ENCODE measurements at regions not wholly inside any gene's neighbourhood (a gene's known extent, or its start where the extent isn't known, plus 50 kb on each side); places are given as distances from the start of the nearest gene placed in this dataset.

DNA sequence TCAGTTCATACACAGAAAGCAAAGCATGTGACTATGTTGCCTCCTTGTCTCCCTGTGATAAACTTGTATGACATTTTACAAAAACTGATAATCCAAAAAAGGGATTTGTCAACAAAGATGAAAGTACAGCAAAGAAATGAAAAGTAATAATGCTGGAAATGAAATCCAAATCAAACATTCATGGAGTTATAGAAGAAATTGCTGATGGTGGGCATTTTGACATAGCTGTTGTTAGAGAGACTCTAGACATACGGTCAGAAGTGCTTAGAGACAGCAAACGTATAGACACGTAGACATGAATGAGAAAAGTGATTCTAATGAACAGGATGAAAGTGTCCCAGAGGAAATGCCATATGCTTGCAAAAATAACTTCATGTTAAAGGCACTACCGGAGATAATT is 186.9 kb upstream of the RGMB start:
- no peak for DNase-seq

DNA sequence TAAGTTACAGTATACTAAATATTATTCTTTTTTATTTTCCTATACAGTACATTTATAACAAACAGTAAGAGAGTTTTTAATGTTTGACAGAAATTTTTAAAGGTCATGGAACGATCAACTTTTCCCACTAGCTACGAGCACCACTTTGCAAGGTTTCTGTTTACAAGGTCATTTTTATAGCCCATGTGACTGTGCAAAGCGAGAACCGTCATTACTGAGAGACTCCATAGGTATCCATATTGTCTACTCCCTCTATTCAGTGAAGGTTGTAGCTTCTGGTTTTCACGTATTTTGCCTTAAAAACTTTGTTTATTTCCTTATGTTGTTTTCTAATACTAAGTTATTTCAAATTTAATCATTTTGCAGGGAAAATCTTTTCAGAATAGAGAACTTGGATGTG is 186.3 kb upstream of the RGMB start:
- no peak for DNase-seq

DNA sequence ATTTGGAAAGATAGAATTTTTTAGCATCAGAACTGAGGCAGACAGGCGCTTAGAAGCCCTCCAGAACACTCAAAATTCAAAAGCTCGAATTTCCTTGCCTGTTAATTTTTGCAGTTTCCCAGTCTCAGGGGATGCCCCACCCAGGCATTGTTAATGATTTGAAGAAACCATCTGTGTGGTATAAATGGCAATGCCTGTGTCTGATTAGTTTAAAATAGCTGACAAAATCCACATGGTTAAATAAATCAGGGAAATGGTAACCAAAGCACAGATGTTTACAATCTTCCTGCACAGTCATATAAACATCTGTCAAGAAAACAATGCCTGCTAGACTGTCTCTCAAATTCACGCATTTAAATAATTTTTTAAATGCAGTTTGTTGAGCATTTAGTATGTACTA is 185.2 kb upstream of the RGMB start:
- no peak for DNase-seq

DNA sequence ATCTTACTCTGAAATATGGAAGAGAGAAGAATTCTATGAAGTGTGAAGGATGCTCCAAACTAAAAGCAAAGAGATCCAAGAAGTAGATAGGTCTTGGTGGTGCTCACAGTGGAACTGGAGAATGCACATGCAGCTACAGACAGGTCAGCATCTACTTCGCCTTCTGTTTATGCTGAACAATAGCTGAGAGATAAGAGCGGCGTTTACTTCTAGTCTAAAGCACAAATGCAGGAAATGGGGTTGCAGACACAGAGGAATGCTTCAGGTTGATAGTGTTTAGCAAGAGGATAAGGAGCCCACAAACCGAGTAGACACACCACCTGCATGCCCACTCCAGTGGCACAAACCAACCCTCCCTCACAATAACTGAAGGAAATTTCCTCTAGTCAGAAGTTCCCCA is 180.0 kb upstream of the RGMB start:
- no peak for DNase-seq

DNA sequence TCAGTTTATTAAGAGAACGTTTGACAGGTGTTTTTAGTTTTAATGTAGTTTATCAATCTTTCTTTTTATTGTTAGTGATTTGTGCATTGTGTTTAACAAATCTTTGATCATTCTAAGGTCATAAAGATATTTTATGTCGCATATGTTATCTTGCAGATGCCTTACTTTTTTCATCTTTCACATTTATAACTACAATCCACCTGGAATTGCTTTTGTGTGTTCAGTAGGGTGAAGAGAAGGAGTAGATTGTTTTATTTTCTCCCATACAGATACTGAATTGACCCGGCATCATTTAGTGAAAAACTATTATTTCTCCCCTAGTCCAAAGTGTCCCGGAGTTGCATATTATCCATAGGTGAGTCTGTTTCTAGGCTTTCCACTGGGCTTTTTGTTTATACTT is 179.4 kb upstream of the RGMB start:
- no peak for DNase-seq

DNA sequence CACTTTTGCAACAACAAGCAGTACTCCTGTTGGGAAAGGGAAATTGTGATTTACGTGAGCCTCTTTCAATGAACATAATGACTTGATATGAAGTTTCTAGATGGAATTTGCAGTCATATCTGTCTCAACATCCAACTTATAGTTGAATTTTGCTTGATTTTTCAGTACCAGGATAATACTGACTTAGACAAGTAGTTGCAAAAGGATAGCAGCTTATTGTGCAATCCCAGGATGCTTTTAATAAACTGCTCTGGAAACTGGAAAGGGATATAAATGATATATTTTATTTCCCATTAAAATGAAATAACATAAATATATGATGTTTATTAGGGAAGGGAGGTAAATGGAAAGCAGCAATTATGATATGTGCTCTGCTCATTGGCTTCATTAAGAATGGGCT is 174.4 kb upstream of the RGMB start:
- DNase-seq: no peak

DNA sequence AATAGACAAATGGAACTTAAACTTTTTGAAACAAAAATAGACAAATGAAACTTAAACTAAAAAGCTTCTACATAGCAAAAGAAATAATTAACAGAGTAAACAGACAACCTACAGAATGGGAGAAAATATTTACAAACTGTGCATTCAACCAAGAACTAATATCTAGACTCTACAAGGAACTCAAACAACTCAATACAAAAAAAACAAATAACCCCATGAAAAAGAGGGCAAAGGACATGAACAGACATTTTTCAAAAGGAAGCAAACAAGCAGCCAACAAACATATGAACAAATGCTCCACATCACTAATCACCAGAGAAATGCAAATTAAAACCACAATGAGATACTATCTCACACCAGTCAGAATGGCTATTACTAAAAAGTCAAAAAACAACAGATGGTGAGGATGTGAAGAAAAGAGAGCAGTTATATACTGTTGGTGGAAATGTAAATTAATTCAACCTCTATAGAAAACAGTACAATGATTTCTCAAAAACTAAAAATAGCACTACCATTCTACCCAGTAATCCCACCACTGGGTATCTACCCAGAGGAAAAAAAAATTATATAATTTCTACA is 170.8 kb upstream of the RGMB start:
- DNase-seq: no peak

GRCh38 chr5:98603456-98603855 is 170.0 kb upstream of the RGMB start:
- DNase-seq: no peak

- DNase-seq: no peak
Observed at GRCh38 chr5:98604301-98604700, 169.2 kb upstream of the RGMB start.

- no peak for DNase-seq
Observed at GRCh38 chr5:98604721-98605425, 168.6 kb upstream of the RGMB start.

DNA sequence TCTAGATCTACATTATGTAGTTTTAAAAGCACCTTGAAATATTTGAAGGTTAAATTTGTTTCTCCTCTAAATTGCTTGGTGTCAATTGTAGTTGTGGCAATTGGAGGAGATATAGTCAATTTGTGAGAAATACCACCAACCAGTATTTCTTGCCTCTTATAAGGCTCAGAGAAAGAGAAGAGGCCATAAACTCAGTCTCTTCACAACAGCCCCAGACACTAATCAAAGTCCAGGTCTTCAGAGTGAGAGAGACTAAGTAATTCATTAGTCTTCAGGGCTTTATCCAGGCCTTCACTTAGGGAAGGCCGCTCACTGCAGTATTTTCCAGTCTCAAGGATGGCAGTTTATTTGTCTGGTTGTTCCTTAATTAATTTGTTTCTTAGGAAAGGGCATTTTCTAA is 168.0 kb upstream of the RGMB start:
- no peak for DNase-seq

DNA sequence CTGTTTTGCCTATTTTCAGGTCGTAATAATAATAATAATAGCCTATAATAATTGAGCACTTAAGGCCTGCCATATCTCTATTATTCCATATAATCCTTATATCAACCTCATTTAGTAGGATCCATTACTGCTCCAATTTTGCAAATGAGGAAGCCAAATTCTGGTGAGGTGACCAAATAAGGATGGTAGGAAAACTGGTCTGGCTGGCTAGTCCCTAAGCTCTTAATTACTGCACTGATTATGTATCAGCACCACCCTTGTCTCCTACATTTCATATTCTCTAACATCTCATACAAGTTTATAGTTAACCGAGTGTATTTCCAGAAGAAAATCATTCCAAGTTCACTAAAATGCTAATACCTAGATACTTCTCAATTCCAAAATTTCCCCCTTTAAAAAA is 166.5 kb upstream of the RGMB start:
- no peak for DNase-seq

DNA sequence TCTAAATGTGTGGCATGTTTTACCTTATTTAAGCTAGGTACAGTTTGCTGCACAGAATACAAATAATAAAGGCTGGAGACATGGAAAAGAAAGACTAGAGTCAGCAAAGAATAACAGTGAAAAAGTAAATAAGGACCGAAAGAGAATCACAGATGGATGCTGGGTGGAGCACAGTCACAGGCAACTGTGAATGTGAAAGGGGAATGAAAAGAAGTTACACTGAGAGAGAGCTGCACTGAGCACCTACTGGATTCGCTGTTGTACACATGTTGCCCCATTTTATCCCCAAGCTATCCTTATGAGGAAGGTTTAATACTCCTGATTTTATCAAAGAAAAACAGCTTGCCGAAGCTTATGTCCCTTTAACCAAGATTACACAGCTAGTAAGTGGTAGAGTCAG is 165.4 kb upstream of the RGMB start:
- DNase-seq: no peak

- no peak for DNase-seq
Observed at GRCh38 chr5:98614341-98614740, 159.1 kb upstream of the RGMB start.

DNA sequence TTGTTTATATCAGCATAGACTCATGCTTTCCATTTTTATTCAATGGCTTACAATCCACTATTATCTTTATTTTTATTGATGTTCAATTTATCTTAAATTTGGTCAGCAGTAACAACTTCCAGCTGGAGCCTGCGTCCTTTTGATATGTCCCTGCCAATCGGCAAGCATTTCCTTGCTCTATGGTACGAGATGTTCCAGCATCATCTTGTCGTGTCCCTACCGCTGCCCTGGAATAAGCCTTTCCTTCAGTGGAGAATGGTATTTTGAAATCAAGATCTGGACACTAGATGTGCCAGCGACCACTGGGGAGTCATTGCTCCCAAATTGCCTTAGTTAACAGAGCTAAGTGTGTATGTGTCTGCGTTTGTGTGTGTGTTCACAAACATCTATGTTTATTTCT is 151.6 kb upstream of the RGMB start:
- no peak for DNase-seq

DNA sequence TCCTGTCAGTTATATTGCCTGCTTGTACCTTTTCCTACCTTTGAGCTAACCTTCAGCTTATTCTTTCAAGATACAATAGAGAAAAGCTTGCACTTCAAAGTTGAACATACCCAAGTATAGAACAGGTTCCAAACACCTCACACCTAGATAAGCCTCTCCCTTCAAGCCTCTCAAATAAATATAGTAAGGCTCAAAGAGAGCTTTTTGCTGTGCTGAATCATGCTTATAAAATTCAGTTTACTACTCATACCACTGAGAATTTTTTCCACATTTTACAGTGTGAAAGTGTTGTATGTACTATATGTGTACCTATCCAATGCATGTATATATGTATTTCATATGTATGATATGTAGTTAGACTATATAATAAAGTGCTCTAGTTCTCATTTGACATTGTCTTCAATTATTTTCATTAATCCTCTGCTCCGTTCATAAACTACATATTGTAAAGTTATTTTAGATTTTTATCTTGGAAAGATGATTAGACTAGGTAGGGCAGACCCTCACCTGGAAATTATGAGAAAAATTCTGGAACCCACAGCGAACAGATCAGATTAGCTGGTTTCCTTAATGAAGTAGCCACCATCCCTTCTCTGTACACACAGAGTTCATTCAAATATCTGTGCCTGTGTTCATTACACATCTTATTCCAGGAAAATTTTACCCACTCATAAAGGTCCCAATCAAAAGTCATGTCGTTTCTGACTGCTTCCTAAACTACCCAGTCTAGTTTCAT is 149.2 kb upstream of the RGMB start:
- DNase-seq: no peak

DNA sequence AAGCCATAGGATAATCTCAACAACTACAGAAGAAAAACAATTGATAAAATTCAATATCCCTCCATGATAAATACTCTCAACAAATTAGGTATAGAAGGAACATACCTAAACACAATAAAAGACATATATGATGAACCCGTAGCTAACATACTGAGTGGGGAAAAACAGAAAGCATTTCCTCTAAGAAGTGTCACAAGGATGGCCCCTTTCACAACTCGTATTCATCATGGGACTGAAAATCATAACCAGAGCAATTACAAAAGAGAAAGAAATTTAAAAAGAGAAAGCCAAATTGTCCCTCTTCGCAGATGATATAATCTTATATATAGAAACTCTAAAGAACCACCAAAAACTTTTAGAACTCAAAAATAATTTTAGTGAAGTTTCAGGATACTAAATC is 146.3 kb upstream of the RGMB start:
- no peak for DNase-seq

DNA sequence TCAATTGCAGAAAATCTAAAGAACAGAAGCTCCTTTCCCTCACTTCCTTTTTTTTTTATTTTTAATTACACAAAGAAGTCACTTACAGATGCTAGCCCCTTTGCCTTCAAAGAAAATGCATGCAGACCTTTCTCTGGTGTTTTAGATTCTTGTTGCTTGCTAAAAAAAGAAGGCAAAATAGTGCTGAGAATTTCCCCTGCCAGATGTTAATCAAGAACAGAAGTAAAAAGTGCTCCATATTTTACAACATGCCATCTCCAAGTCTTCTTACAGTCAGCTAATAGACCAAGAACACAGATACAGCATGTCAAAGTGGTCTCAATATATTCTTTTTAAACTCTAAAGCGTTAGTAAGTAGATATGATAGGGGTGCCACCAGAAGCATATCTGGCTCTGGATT is 142.8 kb upstream of the RGMB start:
- DNase-seq: no peak

DNA sequence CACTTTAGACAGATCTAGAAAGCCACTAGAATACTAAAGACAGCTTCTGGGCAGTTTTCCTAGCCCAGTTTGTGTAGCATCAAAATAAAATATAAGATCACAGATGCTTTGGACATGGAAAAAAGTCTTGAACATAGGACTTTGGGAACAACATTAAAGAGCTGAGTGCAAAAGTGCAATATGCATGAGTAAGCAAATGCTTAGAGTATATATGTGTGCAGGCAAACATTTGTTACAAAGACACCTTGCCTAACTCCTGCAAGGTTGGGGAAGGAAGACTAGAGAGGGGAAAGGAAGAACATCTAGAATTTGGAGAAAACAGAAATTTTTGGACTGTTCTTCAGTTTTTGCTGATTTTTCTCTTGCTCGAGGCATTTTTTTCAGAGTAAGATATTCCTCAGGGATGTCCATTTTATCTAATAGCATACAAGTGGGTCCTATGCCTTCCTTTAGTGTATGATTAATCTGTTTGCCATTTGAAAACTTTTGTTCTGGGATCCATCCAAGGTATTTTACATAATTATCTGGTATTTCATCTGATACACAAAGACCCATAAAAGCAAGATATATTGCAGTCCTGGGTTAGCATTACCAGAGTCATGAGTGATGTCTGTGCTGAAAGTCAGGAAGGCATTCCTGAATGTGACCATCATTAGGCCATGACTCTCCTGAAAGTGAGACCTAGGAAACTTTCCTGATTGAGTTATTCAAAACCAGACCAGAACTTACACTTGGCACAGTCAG is 142.0 kb upstream of the RGMB start:
- DNase-seq: no peak

- no peak for DNase-seq
Observed at GRCh38 chr5:98635656-98636055, 137.8 kb upstream of the RGMB start.

DNA sequence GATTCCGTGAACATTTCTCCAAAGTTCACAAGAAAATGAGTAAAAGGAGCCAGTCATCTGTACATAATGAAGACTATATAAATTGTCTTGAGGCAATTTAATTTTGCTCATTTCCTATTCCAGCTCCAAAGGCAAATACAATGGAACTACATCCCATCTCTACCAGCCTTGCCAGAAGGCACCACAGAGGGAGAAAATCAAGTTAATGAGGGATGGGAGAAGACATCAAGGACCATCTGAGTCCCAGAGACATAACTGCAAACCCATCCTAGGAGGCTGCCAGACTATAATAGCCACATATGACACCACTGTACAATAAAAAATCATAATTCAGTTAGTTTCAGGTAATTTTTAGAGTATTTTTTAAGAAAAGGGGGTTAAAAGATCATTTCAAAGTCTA is 136.3 kb upstream of the RGMB start:
- DNase-seq: no peak

DNA sequence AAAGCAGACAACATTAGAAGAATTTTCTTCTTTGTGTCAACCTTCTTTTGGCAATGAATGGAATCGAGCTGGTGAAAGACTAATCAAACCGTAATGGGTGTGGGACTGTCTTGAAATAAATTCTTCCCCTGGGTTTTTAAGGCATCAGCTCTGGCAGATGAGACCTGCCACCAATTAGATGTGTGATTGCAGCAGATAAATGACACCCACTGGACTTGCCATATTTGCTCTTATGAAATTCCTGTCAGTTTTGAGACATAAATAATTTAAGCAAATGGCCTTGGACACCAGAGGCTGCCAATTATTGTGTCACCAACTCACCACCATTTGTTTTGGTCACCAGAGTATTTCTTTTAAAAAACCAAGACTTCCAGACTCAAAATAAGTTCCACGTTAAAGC is 135.9 kb upstream of the RGMB start:
- no peak for DNase-seq

DNA sequence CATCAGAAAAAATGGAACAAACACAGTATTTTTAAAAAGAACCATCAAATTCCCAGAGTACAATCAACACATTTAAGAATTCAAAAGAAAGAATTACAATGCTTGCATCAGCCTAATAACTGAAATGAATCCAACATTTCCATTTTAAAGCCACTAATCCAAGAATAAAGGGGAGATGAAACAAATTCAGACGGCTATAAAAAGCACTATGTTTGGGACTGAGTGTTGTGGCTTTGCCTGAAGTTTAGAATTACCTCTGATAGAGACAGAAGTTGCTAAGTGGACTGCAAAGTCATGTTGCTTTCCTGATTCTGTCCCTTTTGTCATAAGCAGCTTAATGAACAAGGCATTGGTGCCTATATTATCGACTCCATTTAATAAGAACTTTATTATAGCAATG is 135.4 kb upstream of the RGMB start:
- no peak for DNase-seq

- DNase-seq: no peak
Observed at GRCh38 chr5:98638701-98639100, 134.8 kb upstream of the RGMB start.
